Renal cortical epithelial cell (primary cell): ENCODE measurements at regions not wholly inside any gene's neighbourhood (a gene's known extent, or its start where the extent isn't known, plus 50 kb on each side); places are given as distances from the start of the nearest gene placed in this dataset.

Experiments used
- DNase-seq: peaks from one replicate; pipeline ENCODE4 v3.0.0-alpha.2; 2011; ENCODE audit warnings: low read depth

DNA sequence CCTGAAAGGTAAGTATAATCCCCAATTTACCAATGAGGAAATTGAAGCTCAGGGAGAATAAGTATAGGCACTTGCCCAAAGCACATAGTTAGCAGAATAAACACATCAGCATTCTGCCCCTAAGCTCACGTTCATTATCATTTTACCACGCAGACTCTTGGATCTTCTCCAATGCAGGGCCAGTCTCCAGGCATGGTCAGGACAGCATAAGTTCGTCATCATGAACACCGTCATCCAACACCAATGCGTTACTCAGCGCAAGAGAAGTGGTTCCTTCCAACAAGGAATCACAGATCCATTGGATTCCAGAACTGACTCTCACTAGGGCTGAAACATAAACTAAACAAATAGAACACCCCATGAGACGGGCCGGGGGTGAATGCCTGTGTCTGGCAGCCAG, 86.5 kb upstream of the GPM6B start:
- DNase-seq = no peak

DNA sequence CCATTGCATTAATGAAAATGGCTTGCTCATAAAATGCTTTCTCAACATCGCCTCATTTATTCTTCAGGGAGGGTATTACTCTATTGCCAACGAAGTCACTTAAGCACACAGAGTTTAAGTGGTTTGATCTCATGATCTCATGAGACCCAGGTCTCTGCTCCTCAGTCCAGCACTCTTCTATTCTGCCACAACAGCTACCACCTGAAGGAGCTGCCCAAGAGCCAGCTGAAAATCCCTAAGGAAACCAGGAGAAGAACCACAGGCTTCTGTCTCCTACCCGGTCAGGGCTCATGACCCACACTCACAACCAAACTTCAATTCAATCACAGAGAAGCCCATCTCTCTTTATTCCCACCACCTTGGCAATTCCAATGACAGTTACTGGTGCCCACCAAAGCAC, 85.5 kb upstream of the GPM6B start:
- no peak for DNase-seq

DNA sequence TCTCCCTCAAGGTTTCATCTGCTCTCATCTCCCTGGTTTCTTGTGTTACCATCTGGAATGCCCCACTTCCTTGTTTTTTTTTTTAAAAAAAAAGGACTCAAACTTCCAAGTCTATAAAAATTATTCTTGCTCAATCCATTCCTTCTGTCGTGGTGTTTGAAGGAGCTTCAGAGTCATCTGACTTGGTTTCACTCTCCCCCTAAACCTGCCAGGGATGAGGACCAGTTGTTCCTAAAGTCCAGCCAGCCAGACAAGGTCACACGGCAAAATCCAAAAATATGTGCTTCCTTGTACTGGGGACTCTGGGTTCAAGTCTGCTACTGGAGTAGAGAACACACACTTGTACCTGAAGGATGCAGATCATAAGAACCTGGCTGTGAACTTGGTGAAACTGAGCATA, 84.5 kb upstream of the GPM6B start:
- DNase-seq = no peak

DNA sequence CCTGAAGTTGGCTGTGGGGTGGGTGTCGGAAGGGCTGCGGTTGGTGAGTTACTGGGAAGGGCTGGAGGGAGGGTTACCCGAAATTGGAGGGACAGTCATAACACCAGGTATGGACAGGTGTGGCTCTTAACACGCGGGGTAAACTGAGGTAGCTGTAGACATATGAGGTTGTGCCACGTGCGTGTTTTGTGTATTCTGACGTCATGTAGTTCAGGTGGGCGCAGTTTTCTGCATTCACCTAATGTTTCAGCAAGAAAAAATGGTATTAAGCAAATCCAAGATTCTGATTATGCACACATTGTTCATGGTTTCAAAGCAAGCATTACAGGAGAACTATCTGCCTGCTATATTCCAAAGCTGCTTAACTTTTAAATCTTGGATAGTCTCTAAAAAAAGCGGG, 83.5 kb upstream of the GPM6B start:
- no peak for DNase-seq

DNA sequence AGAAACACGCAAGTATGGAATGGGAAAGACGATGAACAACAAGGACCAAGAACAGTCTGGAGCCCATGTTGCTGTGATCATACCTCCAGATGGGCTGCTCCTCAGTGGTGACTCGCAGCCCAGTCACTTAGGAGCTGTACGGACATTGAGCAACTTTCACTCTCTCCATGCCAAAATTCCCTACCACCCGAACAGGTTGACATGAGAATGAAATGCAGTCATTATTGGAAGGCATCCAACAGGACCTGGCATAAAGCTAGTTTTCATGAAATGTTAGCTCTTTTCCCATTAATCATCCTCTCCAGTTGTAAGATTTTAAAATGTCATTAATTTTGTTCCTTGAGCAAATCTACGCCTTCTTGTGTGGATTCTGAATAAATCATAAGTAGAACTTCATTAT, 82.7 kb upstream of the GPM6B start:
- peak; percentile 87 for DNase-seq

DNA sequence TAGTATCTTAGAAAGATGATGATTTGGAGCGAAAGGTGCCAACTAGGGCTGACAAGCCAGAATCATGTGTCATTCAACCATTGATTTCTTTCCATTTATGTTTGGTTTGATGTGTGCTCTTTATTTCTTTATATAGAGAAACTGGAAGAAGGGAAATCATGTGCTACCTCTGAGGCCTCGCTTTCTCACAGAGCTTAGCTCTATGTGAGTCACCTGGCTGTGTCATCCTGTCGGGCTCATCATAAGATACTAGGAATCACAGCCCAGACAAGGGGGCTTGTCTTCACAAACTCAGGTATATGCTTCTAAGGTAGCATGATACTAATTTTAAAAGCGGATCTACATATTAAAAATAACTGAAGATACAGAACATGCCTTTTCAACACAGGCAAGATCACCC, 81.7 kb upstream of the GPM6B start:
- peak; percentile 22 for DNase-seq

DNA sequence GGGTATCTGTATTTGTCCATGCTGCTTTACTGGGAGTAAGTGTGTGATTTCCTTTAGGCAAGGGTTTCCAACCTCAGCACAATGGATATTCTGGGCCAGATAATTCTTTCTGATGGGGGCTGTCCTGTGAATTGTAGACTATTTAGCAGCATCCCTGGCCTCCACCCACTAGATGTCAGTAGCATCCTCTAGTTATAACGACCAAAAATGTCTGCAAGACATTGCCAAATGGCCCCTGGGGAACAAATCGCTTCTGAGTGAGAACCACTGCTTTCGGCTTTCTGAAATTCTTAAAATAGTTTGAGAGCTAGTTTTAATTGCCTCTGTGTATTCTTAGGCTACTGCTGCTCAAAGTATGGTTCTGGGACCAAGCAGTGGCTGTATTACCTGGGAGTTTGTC, 81.2 kb upstream of the GPM6B start:
- no peak for DNase-seq

DNA sequence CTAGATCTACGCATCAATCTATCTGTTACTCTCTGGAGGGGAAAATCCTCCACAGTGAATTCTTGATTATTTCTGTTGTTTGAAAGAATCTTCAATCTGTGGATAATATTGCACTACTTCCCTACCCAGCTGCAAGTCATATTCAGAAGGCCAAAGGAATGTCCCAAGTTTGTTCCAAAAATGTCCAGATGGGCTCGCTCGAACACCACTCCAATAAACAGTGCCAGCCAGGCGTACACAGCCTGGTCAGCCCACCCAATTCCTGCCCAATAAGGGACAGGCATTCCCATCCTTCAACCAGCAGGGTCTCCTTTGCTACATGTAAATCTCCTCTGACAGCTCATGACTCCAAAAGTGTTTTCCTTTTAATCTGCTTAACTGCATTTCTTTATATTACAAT, 80.7 kb upstream of the GPM6B start:
- no peak for DNase-seq

DNA sequence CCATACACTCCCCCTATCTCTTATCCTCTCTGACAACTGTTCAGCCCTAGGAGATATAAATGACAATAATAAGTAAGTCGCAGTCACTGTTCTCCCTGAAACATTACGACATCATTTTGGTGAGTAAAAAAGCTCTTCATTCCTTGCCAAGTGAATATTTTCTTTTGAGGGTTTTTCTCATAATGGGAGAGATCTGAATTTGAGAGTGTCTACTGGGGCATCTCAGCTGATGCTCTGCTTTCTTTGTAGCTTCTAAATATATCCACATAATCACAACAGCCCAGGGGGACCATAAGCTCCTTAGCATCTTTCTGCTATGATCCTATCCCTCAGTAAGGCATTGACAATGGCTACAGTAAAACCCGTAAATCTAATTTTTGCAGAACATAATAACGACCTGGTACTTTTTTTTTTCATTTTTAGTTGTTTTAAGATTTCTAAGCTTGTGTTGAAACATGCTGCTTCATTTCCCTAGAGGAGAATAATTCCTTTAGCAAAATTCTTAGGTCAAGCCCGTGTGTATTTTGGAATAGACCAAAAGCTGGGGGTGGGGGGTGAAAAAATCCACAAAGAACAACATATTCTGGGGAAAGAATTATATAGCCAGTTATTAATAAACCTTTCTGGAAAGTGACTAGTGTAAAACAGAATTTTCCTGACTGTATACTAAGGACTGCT, 78.1 kb upstream of the GPM6B start:
- DNase-seq = no peak

DNA sequence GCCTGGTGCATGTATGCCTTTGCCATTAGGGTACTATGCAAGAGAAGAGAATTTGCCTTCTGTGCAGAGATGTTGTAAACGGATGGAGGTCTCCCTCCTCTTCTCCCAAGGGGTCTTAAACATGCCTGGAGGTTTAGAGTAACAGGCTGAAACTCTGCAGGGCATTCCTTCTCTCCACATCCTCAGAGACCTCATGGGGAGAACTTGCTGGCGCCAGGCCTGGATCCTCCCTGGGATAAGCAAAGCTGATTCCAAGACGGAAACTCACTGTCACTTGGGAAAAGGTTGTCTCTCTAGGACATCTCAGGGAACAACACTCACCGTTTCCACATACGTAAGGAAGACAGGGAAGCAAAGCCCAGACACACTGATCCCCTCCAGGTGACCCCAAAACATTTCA, 76.9 kb upstream of the GPM6B start:
- DNase-seq = no peak

DNA sequence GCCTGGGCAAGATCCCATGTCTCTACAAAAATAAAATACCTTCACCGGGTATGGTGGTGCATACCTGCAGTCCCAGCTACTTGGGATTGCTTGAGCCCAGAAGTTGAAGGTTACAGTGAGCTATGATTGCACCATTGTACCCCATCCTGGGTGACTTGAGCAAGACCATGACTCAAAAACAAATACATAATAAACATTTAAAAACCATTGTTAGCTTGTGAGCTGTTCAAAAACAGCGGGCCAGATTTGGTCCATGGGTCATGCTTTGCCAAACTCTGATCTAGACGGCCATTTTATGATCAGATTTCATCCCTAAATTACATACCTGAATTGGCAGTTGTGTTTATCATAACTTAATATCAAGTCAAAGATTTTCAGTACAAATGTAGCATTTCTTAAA, 76.0 kb upstream of the GPM6B start:
- no peak for DNase-seq

DNA sequence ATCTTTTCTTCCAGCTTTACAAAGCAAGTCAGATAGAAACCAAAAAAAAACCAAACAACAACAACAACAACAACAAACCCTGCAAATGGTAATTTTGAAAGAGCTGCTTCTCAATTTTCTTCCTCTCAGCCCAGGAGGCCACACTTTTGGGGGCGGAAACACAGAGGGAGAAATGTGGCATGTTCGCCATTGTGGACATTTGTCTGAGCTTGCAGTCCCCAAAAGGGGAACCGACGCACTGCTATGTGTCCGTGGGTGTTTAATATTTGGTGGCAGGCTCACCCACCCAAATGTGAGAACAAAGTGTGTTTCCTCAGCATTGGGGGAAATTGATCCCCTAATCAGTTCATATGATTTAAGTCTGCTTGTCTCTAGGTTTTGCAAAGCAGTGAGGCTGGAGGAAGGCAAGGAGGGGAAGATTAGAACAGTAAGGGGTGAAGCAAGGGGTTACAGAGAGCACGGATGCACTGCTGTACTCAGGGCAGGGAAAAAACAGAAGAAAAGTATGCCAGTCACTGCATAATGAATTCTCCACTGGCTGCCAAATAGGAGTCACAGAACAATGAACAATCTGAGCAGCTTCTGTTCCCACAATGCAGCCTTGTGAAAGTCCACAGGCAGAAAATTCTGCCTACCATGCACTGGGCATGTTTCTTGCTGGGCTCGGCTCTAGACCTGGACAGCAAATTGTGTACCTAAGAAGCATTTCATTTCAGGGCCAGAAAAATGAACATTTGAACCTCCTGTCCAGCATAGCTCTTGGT, 74.7 kb upstream of the GPM6B start:
- DNase-seq = peak; percentile 25

DNA sequence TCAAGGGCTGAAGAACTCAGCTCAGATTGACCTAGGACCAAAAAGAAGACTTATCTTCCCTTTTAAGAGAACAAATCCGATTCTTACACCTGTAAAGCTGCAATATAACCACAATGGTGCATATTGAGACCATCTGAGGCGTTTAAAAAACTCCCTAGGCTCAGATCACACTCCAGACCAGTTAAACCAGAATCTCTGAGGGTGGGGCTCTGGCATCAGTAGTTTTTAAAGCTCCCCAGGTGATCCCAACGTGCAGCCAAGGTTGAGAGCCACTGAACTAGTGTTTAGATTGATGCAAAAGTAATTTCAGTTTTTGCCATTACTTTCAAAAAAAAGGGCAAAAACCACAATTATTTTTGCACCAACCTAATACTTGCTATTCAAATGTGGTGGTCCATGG, 73.9 kb upstream of the GPM6B start:
- DNase-seq = no peak

DNA sequence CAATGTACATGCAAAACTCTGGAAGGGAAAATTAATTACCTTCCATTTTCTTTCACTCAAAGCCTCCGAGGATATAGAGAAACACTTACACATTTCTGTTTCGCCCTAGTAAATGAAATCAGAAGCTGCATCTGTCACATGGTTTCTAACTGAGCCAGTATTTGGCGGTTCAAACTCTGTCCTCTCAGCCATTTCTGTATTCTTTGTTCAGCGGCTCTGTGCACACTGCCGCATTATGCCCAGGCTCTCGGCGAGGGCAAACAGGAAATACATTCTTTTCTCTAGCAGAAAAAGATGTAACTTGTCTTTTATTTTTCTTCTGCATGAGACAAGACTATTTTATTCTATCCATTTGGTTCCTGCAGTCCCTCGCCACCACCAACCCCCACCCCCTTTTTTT, 71.4 kb upstream of the GPM6B start:
- DNase-seq = no peak

DNA sequence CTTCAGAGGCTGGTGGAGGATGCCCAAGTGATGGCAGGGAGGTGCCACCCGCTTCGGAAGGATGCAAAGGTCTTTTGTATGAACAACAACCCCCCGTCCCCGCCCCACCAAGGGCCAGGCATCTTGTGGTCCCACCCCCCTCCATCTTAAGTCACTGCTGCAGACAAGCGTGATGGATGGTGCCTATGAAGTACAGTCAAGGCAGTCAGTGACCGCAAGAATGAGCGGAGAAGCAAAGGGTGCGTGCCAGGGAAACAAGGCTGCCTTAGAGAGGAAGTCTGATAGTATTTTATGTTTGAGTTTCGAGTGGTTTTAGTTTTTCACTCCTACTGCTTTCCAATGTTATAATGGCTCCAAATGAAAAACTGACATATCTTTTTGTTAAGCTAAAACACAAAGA, 68.7 kb upstream of the GPM6B start:
- no peak for DNase-seq

DNA sequence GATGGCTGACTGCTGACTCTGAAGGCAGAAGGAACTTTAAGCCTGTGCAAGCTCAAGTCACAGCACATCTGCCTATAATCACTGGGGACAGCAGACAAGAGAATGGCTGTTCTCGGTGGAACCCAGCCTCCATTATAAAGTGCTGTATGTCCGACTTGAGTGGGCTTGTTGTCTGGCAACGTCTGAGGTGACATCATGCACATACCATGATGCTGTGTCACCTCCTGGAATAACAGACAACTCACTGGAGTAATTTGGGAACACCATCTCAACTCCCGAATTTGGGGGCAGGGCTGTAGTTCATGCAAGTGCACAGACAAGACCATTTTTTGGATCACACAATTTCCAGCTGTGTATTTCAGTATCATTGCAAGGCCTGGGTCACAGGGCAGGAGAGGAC, 59.8 kb upstream of the GPM6B start:
- DNase-seq = no peak

DNA sequence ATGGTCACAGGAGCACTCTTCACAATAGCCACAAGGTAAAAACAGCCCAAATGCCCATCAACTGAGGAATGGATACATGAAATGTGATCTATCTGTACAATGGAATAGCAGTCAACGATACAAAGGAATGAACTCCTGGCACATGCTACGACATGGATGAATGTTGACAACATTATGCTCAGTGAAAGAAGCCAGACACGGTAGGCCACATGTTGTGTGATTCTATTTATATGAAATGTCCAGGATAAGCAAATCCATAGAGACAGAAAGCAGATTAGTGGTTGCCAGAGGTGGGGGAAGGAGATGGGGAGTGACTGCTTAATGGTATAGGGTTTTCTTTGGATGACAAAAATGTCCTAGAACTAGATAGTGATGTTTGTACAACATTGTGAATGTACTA, 58.7 kb upstream of the GPM6B start:
- DNase-seq = no peak

DNA sequence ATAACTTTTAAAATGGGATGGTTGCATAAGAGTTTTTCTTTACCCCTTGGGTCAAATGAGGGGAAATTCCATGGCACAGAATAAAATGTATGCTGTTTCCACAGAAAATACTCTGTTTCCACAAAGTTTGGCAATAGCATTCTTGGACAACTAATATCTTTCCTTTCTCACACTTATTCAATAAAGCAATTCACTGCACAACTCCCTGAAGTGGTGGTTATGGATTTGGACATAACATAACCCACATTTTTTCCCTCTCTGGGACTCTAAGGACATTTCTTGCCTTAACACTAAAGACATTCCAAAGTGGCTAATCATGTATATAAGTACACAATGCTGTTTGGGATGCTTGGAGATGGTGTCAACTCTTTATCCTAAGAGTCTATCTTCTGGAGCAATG, 51.7 kb upstream of the GPM6B start:
- DNase-seq = peak; percentile 44
